ENCODE measurements at regions not wholly inside any gene's neighbourhood (a gene's known extent, or its start where the extent isn't known, plus 50 kb on each side); places are given as distances from the start of the nearest gene placed in this dataset.

- TF ChIP-seq, protein P1, sequence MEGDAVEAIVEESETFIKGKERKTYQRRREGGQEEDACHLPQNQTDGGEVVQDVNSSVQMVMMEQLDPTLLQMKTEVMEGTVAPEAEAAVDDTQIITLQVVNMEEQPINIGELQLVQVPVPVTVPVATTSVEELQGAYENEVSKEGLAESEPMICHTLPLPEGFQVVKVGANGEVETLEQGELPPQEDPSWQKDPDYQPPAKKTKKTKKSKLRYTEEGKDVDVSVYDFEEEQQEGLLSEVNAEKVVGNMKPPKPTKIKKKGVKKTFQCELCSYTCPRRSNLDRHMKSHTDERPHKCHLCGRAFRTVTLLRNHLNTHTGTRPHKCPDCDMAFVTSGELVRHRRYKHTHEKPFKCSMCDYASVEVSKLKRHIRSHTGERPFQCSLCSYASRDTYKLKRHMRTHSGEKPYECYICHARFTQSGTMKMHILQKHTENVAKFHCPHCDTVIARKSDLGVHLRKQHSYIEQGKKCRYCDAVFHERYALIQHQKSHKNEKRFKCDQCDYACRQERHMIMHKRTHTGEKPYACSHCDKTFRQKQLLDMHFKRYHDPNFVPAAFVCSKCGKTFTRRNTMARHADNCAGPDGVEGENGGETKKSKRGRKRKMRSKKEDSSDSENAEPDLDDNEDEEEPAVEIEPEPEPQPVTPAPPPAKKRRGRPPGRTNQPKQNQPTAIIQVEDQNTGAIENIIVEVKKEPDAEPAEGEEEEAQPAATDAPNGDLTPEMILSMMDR (IDR thresholded peaks at IDR 0.05), result no peak
- no peak for TF ChIP-seq POLR2A (IDR thresholded peaks at IDR 0.05)
Observed at GRCh38 chrX:74220277-74220676, 83.7 kb upstream of the ZCCHC13 start.
